ENCODE measurements at regions not wholly inside any gene's neighbourhood (a gene's known extent, or its start where the extent isn't known, plus 50 kb on each side); places are given as distances from the start of the nearest gene placed in this dataset.

DNA sequence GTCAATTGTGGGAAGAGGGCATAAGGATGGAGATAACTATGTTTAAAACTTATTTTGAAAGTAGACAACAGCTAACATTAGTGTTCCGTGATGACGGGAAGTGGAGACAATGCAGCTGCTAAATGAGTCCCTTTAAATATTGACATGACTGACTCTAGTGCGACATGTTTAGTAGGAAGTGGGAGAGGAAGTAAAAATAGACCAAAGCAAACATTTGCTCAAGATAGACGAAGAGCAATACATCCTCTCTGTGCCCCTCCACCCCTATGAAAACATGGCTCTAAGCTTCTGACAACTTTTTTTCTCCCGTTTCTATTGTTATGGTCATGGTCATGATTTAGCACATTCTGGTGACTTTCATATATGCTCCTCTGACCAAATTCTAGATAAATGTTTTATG, 60.0 kb upstream of the HMCN1 start (continued):
- TF ChIP-seq, protein P1, sequence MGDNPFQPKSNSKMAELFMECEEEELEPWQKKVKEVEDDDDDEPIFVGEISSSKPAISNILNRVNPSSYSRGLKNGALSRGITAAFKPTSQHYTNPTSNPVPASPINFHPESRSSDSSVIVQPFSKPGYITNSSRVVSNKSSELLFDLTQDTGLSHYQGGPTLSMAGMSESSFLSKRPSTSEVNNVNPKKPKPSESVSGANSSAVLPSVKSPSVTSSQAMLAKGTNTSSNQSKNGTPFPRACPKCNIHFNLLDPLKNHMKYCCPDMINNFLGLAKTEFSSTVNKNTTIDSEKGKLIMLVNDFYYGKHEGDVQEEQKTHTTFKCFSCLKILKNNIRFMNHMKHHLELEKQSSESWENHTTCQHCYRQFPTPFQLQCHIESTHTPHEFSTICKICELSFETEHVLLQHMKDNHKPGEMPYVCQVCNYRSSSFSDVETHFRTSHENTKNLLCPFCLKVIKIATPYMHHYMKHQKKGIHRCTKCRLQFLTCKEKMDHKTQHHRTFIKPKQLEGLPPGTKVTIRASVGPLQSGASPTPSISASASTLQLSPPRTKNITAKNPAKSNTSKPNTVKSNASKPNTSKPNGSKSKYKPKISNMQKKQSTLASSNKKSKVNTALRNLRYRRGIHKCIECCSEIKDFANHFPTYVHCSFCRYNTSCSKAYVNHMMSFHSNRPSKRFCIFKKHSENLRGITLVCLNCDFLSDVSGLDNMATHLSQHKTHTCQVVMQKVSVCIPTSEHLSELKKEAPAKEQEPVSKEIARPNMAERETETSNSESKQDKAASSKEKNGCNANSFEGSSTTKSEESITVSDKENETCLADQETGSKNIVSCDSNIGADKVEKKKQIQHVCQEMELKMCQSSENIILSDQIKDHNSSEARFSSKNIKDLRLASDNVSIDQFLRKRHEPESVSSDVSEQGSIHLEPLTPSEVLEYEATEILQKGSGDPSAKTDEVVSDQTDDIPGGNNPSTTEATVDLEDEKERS (CRISPR knock-in tag; IDR thresholded peaks at IDR 0.05) = 0 out of 2 replicates have a peak, but pooled peaks have one; percentile 36
- TF ChIP-seq ZSCAN25 (CRISPR knock-in tag; IDR thresholded peaks at IDR 0.05) = no peak
- TF ChIP-seq ZNF7 (CRISPR knock-in tag; IDR thresholded peaks at IDR 0.05) = no peak
- TF ChIP-seq BCL6 (CRISPR knock-in tag; IDR thresholded peaks at IDR 0.05) = peak; percentile 96
- TF ChIP-seq, protein P2, sequence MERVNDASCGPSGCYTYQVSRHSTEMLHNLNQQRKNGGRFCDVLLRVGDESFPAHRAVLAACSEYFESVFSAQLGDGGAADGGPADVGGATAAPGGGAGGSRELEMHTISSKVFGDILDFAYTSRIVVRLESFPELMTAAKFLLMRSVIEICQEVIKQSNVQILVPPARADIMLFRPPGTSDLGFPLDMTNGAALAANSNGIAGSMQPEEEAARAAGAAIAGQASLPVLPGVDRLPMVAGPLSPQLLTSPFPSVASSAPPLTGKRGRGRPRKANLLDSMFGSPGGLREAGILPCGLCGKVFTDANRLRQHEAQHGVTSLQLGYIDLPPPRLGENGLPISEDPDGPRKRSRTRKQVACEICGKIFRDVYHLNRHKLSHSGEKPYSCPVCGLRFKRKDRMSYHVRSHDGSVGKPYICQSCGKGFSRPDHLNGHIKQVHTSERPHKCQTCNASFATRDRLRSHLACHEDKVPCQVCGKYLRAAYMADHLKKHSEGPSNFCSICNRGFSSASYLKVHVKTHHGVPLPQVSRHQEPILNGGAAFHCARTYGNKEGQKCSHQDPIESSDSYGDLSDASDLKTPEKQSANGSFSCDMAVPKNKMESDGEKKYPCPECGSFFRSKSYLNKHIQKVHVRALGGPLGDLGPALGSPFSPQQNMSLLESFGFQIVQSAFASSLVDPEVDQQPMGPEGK (CRISPR knock-in tag; IDR thresholded peaks at IDR 0.05) = peak; percentile 85
- TF ChIP-seq ZNF670 (CRISPR knock-in tag; IDR thresholded peaks at IDR 0.05; ENCODE audit: borderline replicate concordance) = no peak
- no peak for TF ChIP-seq YEATS4 (CRISPR knock-in tag; IDR thresholded peaks at IDR 0.05; ENCODE audit: borderline replicate concordance)
- TF ChIP-seq ZBTB7B (CRISPR knock-in tag; IDR thresholded peaks at IDR 0.05) = no peak
- TF ChIP-seq ZNF562 (CRISPR knock-in tag; IDR thresholded peaks at IDR 0.05; ENCODE audit: borderline replicate concordance) = no peak
- TF ChIP-seq PAX8 (CRISPR knock-in tag; IDR thresholded peaks at IDR 0.05; ENCODE audit: borderline replicate concordance) = no peak
- no peak for TF ChIP-seq ZNF580 (CRISPR knock-in tag; IDR thresholded peaks at IDR 0.05; ENCODE audit: borderline replicate concordance, low read depth)
- no peak for TF ChIP-seq ZSCAN20 (CRISPR knock-in tag; IDR thresholded peaks at IDR 0.05; ENCODE audit: borderline replicate concordance)
- TF ChIP-seq, protein P3, sequence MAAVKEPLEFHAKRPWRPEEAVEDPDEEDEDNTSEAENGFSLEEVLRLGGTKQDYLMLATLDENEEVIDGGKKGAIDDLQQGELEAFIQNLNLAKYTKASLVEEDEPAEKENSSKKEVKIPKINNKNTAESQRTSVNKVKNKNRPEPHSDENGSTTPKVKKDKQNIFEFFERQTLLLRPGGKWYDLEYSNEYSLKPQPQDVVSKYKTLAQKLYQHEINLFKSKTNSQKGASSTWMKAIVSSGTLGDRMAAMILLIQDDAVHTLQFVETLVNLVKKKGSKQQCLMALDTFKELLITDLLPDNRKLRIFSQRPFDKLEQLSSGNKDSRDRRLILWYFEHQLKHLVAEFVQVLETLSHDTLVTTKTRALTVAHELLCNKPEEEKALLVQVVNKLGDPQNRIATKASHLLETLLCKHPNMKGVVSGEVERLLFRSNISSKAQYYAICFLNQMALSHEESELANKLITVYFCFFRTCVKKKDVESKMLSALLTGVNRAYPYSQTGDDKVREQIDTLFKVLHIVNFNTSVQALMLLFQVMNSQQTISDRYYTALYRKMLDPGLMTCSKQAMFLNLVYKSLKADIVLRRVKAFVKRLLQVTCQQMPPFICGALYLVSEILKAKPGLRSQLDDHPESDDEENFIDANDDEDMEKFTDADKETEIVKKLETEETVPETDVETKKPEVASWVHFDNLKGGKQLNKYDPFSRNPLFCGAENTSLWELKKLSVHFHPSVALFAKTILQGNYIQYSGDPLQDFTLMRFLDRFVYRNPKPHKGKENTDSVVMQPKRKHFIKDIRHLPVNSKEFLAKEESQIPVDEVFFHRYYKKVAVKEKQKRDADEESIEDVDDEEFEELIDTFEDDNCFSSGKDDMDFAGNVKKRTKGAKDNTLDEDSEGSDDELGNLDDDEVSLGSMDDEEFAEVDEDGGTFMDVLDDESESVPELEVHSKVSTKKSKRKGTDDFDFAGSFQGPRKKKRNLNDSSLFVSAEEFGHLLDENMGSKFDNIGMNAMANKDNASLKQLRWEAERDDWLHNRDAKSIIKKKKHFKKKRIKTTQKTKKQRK (IDR thresholded peaks at IDR 0.05; ENCODE audit: low read length) = no peak
- no peak for TF ChIP-seq RELA (CRISPR knock-in tag; IDR thresholded peaks at IDR 0.05)
- peak; percentile 95 for TF ChIP-seq FOXO1 (CRISPR knock-in tag; IDR thresholded peaks at IDR 0.05)
- peak; percentile 85 for TF ChIP-seq ZNF878 (CRISPR knock-in tag; IDR thresholded peaks at IDR 0.05)
- no peak for TF ChIP-seq TEAD2 (CRISPR knock-in tag; IDR thresholded peaks at IDR 0.05)
- TF ChIP-seq NPAS2 (CRISPR knock-in tag; IDR thresholded peaks at IDR 0.05; ENCODE audit: borderline replicate concordance) = no peak
- TF ChIP-seq SRF (IDR thresholded peaks at IDR 0.05; ENCODE audit: low read depth, low read length) = no peak
- TF ChIP-seq CEBPB (IDR thresholded peaks at IDR 0.05; ENCODE audit: borderline replicate concordance, low read depth, low read length) = no peak
- TF ChIP-seq, protein P4, sequence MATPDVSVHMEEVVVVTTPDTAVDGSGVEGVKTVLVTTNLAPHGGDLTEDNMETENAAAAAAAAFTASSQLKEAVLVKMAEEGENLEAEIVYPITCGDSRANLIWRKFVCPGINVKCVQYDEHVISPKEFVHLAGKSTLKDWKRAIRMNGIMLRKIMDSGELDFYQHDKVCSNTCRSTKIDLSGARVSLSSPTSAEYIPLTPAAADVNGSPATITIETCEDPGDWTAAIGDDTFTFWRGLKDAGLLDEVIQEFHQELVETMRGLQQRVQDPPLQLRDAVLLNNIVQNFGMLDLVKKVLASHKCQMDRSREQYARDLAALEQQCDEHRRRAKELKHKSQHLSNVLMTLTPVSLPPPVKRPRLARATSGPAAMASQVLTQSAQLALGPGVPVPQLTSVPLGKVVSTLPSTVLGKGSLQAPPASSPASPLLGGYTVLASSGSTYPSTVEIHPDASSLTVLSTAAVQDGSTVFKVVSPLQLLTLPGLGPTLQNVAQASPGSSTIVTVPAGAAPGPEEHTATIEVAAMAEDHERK (CRISPR knock-in tag; IDR thresholded peaks at IDR 0.05; ENCODE audit: low read depth) = no peak
